ENCODE measurements at regions not wholly inside any gene's neighbourhood (a gene's known extent, or its start where the extent isn't known, plus 50 kb on each side); places are given as distances from the start of the nearest gene placed in this dataset.

DNA sequence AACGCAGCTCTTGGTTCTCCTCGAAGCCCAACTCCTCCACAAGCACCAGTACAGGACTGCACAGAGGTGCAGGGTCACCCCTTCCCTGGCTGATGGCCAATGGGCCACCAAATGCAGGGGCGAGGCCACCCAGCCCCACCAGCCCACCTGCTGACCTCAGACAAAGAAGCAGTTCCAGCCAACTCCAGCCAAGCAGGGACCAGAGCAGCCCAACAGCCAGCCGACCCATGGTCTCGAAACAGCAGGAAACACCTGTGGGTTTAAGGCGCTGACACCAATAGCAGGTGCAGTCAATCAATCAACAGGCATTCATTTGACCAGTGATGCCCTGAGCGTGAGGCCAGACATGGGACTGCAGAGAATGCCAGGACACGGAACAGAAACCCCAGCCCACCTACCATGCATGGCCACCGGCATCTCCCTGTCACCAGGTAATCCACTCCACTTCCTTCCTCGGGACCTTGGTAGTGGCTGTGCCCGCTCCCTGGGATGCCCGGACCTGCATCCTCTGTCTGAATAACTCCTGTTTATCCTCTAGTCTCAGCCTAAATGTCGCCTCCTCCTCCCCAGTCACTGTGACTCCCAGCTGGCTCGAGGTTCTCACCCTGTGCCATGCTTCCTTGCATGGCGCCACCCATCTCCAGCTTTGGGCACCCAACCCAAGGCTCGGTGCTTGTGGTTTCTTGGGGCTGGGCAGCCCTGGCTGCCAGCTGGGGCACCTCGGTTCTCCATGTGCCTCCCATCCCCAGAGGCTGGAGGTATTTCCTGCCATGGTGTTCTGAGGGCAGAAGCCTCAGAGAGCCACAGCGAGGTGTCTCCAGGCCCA lies 1475.4 kb downstream of the BRD1 start:
- no peak overlapping the region for H3K27ac Mint-ChIP-seq
- H3K4me1 Mint-ChIP-seq (ENCODE audit: low read depth), result no peaks in the 10 kb centered on the region
- no peak for TF ChIP-seq CTCF (IDR thresholded peaks at IDR 0.05)
- H3K27me3 Mint-ChIP-seq (ENCODE audit: insufficient read depth), result no peaks in the 10 kb centered on the region; the same call in 1 of the 2 replicates
- H3K9me3 Mint-ChIP-seq, result peaks cover 49% of the 10 kb centered on the region
- peaks cover 6% of the 10 kb centered on the region; the same call in 1 of the 2 replicates for H3K36me3 Mint-ChIP-seq (ENCODE audit: low read depth)
- no peak for DNase-seq
- H3K4me3 Mint-ChIP-seq, result no peak overlapping the region

DNA sequence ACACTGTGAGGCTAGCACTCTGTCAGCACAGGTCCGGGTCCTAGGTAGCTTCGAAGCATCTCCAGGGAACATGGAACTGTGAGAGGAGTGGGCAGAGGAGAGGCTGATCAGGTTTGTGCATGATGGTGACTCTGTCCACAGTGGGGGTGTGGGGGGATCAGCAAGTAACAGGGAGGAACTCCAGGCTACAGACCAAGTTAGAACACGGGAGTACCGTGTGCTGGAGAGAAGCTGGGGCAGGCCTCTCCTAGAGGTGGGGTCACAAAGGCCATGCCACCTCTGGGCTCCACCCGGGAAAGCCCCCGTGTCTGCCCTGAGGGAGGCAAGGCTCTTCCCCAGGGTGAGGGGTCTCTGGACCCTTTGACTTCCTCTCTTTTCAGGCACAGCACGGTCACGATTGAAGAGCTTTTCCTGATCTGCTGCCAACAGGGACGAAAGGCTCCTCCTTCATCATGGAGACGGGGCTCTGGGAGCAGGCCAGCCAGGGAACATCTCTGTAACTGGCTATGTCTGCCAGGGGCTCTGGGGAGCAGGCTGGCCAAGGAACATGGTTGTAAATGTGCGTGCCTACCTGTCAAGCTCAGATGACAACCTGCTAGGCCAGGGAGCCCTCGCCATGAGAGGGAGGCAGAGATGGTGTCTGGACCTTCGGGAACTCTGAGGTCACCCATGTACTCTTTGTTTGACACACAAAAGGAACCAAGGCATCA lies 1476.1 kb downstream of the BRD1 start:
- no peak for TF ChIP-seq CTCF (IDR thresholded peaks at IDR 0.05)
- DNase-seq, result no peak
- peaks cover 5% of the 10 kb centered on the region; the same call in 1 of the 2 replicates for H3K36me3 Mint-ChIP-seq (ENCODE audit: low read depth)
- peaks cover 41% of the 10 kb centered on the region for H3K9me3 Mint-ChIP-seq
- H3K27me3 Mint-ChIP-seq (ENCODE audit: insufficient read depth), result no peaks in the 10 kb centered on the region; the same call in 1 of the 2 replicates
- no peak overlapping the region for H3K4me3 Mint-ChIP-seq
- no peak overlapping the region for H3K27ac Mint-ChIP-seq
- H3K4me1 Mint-ChIP-seq (ENCODE audit: low read depth), result no peaks in the 10 kb centered on the region

GRCh38 chr22:48350456-48350855 lies 1477.2 kb downstream of the BRD1 start:
- Mint-ChIP-seq H3K9me3 (peaks cover 34% of the 10 kb centered on the region), H3K36me3 (ENCODE audit: low read depth) (no peaks in the 10 kb centered on the region), H3K27ac (no peak overlapping the region), H3K27me3 (ENCODE audit: insufficient read depth) (no peaks in the 10 kb centered on the region; the same call in 1 of the 2 replicates), H3K4me3 (no peak overlapping the region), H3K4me1 (ENCODE audit: low read depth) (no peaks in the 10 kb centered on the region)
- DNase-seq, result no peak
- TF ChIP-seq CTCF (IDR thresholded peaks at IDR 0.05), result no peak

DNA sequence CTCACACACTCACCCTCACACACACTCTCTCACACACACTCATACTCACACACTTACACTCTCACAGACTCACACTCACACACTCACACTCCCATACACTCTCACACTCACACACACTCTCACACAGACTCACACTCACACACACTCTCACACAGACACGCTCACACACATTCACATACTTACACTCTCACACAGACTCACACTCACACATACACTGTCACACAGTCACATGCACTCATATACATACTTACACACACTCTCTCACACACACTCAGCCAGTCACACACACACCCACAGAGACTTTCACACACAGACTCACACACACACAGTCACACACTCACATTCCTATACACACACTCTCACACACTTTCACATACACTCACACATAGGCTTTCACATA lies 1478.8 kb downstream of the BRD1 start:
- no peaks in the 10 kb centered on the region; the same call in 1 of the 2 replicates for H3K27me3 Mint-ChIP-seq (ENCODE audit: insufficient read depth)
- peaks cover 47% of the 10 kb centered on the region for H3K9me3 Mint-ChIP-seq
- TF ChIP-seq CTCF (IDR thresholded peaks at IDR 0.05), result no peak
- H3K27ac Mint-ChIP-seq, result no peak overlapping the region
- H3K4me3 Mint-ChIP-seq, result no peak overlapping the region
- DNase-seq, result no peak
- no peaks in the 10 kb centered on the region for H3K36me3 Mint-ChIP-seq (ENCODE audit: low read depth)
- no peaks in the 10 kb centered on the region for H3K4me1 Mint-ChIP-seq (ENCODE audit: low read depth)

DNA sequence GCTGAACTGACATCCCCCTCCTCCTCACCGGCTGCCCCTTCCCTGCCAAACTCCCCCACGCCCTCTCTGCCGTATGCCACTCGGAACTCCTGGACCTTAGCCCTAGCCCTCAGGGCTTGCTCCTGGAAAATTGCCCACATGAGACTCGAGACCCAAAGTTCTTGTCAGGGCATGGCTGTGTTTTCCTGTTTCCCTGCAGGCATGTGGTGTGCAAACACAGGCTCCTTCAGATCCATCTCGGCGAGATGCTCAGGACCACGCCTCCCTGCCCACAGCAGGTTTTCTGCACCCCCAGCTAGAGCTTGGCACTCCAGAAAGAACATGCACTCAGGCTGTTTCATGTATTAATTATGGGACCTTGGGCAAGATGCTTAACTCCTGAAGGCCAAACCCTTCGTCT lies 1480.4 kb downstream of the BRD1 start:
- H3K36me3 Mint-ChIP-seq (ENCODE audit: low read depth), result no peaks in the 10 kb centered on the region
- TF ChIP-seq CTCF (IDR thresholded peaks at IDR 0.05), result no peak
- DNase-seq, result no peak
- H3K4me3 Mint-ChIP-seq, result no peak overlapping the region
- H3K27me3 Mint-ChIP-seq (ENCODE audit: insufficient read depth), result no peaks in the 10 kb centered on the region; the same call in 1 of the 2 replicates
- peaks cover 51% of the 10 kb centered on the region for H3K9me3 Mint-ChIP-seq
- no peaks in the 10 kb centered on the region for H3K4me1 Mint-ChIP-seq (ENCODE audit: low read depth)
- no peak overlapping the region for H3K27ac Mint-ChIP-seq
